Right atrium auricular region (tissue), 2 donors: ENCODE measurements at regions not wholly inside any gene's neighbourhood (a gene's known extent, or its start where the extent isn't known, plus 50 kb on each side); places are given as distances from the start of the nearest gene placed in this dataset.

Experiments used
- DNase-seq: peaks from one replicate; pipeline ENCODE4 v3.0.0-alpha.2; 2019; ENCODE audit warnings: low spot score
- H3K27ac ChIP-seq, 2 donors: fragments of 200-600 bp; sonication (generic); 1 replicate in 1 of 2; 2 replicates in 1 of 2; pipeline ENCODE4 v1.5.1; 2016 to 2019
- H3K27me3 ChIP-seq, 2 donors: fragments of 200-600 bp; sonication (generic); one replicate each; pipeline versions ENCODE4 v1.5.1 to v1.6.0; 2017 to 2019
- H3K36me3 ChIP-seq: fragments of 200-600 bp; sonication (generic); one replicate; pipeline ENCODE4 v1.5.1; 2016
- H3K4me1 ChIP-seq, 2 donors: fragments of 200-600 bp; sonication (generic); one replicate each; pipeline versions ENCODE4 v1.5.1 to v1.6.0; 2017 to 2019
- H3K4me3 ChIP-seq, 2 donors: fragments of 200-600 bp; sonication (generic); 1 replicate in 1 of 2; 2 replicates in 1 of 2; pipeline ENCODE4 v1.5.1; 2017 to 2019; ENCODE audit warnings: mild to moderate bottlenecking in 1 of 2, moderate library complexity in 1 of 2
- H3K9me3 ChIP-seq, 2 donors: fragments of 200-600 bp; sonication (generic); one replicate each; pipeline ENCODE4 v1.5.1; 2019
- TF ChIP-seq, protein P1 (sequence below), 2 donors: fragments of 200-600 bp; sonication (generic); IDR thresholded peaks; one replicate each; pipeline ENCODE4 v1.5.1; 2019; ENCODE audit warnings: antibody characterized with exemption in 2 of 2

DNA sequence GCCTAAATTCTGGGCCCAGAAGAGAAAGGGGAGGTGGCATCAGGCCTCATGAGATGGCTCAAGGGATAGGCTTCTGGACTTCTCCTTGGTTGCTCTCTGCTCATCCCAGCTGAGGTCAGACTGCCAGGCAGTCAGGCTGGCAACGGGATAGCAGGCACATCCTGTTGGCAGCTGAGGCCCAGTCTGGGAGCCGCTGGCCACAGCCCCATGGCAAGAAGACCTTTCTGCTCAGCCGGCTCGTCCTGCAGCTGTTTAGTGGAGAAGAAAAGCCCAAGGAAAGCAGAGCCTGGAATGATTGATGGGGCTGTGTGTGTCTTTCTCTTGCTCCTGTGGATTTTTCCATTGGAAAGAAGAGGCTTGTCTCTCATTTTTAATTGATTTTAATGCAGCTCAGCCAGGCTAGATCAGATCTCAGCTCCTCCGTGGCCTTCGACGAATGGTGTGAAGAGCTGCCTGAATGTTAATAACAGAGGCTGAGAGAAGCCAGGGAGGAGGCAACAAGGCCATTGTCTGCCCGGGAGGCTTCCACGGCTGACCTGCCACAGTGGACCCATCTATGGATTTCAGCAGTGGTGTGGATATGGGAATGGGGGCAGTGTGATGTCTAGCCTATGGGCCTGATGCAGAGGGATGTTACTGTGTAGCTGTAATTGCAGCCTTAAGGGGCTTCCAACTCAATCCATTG is 99.5 kb downstream of the HS1BP3 start:
- H3K4me3 ChIP-seq = no peak overlapping the region
- TF ChIP-seq, protein P1, sequence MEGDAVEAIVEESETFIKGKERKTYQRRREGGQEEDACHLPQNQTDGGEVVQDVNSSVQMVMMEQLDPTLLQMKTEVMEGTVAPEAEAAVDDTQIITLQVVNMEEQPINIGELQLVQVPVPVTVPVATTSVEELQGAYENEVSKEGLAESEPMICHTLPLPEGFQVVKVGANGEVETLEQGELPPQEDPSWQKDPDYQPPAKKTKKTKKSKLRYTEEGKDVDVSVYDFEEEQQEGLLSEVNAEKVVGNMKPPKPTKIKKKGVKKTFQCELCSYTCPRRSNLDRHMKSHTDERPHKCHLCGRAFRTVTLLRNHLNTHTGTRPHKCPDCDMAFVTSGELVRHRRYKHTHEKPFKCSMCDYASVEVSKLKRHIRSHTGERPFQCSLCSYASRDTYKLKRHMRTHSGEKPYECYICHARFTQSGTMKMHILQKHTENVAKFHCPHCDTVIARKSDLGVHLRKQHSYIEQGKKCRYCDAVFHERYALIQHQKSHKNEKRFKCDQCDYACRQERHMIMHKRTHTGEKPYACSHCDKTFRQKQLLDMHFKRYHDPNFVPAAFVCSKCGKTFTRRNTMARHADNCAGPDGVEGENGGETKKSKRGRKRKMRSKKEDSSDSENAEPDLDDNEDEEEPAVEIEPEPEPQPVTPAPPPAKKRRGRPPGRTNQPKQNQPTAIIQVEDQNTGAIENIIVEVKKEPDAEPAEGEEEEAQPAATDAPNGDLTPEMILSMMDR (IDR thresholded peaks at IDR 0.05) = no peak
- H3K4me1 ChIP-seq = peaks cover 0 to 12% of the 10 kb centered on the region in 2 donors
- DNase-seq = no peak
- H3K27ac ChIP-seq = peak overlapping the region in 1 of 2 donors; percentile 15
- H3K36me3 ChIP-seq = no peaks in the 10 kb centered on the region
- H3K27me3 ChIP-seq = no peaks in the 10 kb centered on the region
- no peaks in the 10 kb centered on the region for H3K9me3 ChIP-seq

- Histone ChIP-seq H3K4me1 (peaks cover 0 to 12% of the 10 kb centered on the region in 2 donors), H3K27me3 (no peaks in the 10 kb centered on the region), H3K4me3 (no peak overlapping the region), H3K27ac (no peak overlapping the region), H3K9me3 (no peaks in the 10 kb centered on the region), H3K36me3 (no peaks in the 10 kb centered on the region)
- TF ChIP-seq, protein P1 (IDR thresholded peaks at IDR 0.05) = no peak
- DNase-seq = no peak
Observed at GRCh38 chr2:20551945-20552328, 99.0 kb downstream of the HS1BP3 start.

GRCh38 chr2:20552847-20553246 is 98.1 kb downstream of the HS1BP3 start:
- TF ChIP-seq, protein P1 (IDR thresholded peaks at IDR 0.05) = no peak
- Histone ChIP-seq H3K27ac (no peak overlapping the region), H3K4me1 (peaks cover 0 to 12% of the 10 kb centered on the region in 2 donors), H3K27me3 (no peaks in the 10 kb centered on the region), H3K36me3 (no peaks in the 10 kb centered on the region), H3K4me3 (no peak overlapping the region), H3K9me3 (no peaks in the 10 kb centered on the region)
- no peak for DNase-seq

DNA sequence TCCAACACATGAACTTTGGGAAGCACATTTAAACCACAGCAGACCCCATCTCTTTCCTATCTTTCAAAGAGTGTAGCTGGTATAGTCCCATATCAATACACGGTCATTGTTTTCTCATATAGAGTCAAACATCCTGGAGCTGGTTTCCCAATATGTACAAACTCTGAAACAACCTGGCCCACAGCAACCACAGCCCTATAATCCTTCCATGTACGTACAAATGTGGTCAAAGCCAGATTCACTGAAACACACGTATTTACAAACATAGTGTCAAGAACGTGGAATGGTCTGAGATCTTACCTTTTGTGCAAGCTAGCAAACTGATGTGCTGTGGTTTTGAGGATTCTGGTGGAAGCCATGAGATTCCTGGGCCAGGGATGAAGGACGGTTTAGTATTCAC is 97.3 kb downstream of the HS1BP3 start:
- Histone ChIP-seq H3K27me3 (no peaks in the 10 kb centered on the region), H3K27ac (no peak overlapping the region), H3K4me3 (no peak overlapping the region), H3K9me3 (no peaks in the 10 kb centered on the region), H3K4me1 (peaks cover 0 to 12% of the 10 kb centered on the region in 2 donors), H3K36me3 (no peaks in the 10 kb centered on the region)
- TF ChIP-seq, protein P1 (IDR thresholded peaks at IDR 0.05) = no peak
- no peak for DNase-seq

- TF ChIP-seq, protein P1 (IDR thresholded peaks at IDR 0.05) = no peak
- Histone ChIP-seq H3K4me1 (peaks cover 0 to 10% of the 10 kb centered on the region in 2 donors), H3K9me3 (no peaks in the 10 kb centered on the region), H3K4me3 (no peak overlapping the region), H3K27ac (no peak overlapping the region), H3K36me3 (no peaks in the 10 kb centered on the region), H3K27me3 (no peaks in the 10 kb centered on the region)
- no peak for DNase-seq
Observed at GRCh38 chr2:20555954-20556353, 94.9 kb downstream of the HS1BP3 start.

DNA sequence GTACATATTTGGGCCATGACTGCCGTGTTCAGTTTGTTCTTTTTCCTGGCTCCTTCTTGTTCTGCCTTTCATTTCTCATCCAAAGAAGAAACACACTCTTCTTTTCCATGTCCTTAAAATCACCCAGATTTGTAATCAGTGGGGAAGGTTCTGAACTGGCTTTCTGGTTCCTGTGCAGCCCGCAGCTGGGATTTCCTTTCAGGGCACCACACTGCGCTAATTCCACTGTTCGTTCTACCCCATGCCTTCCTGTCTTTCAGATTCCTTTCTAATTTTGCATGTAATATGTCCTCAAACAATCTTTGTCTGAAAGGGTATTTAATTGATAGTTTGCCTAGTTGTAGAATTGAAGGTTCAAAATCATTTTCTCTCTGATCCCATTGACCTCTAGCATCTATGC is 94.1 kb downstream of the HS1BP3 start:
- H3K36me3 ChIP-seq = no peaks in the 10 kb centered on the region
- no peaks in the 10 kb centered on the region for H3K9me3 ChIP-seq
- no peaks in the 10 kb centered on the region for H3K27me3 ChIP-seq
- H3K27ac ChIP-seq = no peak overlapping the region
- H3K4me3 ChIP-seq = no peak overlapping the region
- H3K4me1 ChIP-seq = peaks cover 0 to 2% of the 10 kb centered on the region in 2 donors
- no peak for DNase-seq
- TF ChIP-seq, protein P1 (IDR thresholded peaks at IDR 0.05) = no peak
